PFSK-1 (cell line): ENCODE measurements at regions not wholly inside any gene's neighbourhood (a gene's known extent, or its start where the extent isn't known, plus 50 kb on each side); places are given as distances from the start of the nearest gene placed in this dataset.

ENCODE experiments used
- FOXP2 ChIP-seq: optimal IDR thresholded peaks from 2 replicates; pipeline ENCODE3; 2011; ENCODE audit warnings: borderline replicate concordance, control low read depth, inconsistent platforms; ENCODE audit not compliant: insufficient read depth; ENCODE audit errors: extremely low read length, extremely low read depth
- POLR2AphosphoS5 ChIP-seq: IDR thresholded peaks from 2 replicates; pipeline ENCODE4 v1.6.1; 2012; ENCODE audit warnings: low read depth, mild to moderate bottlenecking, control low read depth, low read length, moderate library complexity
- SIN3A ChIP-seq: IDR thresholded peaks from 2 replicates; pipeline ENCODE4 v1.6.1; 2012; ENCODE audit warnings: mild to moderate bottlenecking, low read length, moderate library complexity, borderline replicate concordance; ENCODE audit not compliant: insufficient read depth
- TAF1 ChIP-seq: IDR thresholded peaks from 2 replicates; pipeline ENCODE4 v1.6.1; 2012; ENCODE audit warnings: low read length, control low read depth, borderline replicate concordance; ENCODE audit not compliant: insufficient read depth
- TF ChIP-seq, protein P1 (sequence below), 2 experiments: IDR thresholded peaks; 2 replicates each; pipeline versions ENCODE4 v1.6.1 to v1.8.0; 2011 to 2012; ENCODE audit warnings: low read depth in 2 of 2, low read length in 2 of 2, control low read depth in 1 of 2, inconsistent platforms in 1 of 2, mild to moderate bottlenecking in 1 of 2, moderate library complexity in 1 of 2; ENCODE audit not compliant: insufficient read depth in 1 of 2

- TF ChIP-seq, protein P1, sequence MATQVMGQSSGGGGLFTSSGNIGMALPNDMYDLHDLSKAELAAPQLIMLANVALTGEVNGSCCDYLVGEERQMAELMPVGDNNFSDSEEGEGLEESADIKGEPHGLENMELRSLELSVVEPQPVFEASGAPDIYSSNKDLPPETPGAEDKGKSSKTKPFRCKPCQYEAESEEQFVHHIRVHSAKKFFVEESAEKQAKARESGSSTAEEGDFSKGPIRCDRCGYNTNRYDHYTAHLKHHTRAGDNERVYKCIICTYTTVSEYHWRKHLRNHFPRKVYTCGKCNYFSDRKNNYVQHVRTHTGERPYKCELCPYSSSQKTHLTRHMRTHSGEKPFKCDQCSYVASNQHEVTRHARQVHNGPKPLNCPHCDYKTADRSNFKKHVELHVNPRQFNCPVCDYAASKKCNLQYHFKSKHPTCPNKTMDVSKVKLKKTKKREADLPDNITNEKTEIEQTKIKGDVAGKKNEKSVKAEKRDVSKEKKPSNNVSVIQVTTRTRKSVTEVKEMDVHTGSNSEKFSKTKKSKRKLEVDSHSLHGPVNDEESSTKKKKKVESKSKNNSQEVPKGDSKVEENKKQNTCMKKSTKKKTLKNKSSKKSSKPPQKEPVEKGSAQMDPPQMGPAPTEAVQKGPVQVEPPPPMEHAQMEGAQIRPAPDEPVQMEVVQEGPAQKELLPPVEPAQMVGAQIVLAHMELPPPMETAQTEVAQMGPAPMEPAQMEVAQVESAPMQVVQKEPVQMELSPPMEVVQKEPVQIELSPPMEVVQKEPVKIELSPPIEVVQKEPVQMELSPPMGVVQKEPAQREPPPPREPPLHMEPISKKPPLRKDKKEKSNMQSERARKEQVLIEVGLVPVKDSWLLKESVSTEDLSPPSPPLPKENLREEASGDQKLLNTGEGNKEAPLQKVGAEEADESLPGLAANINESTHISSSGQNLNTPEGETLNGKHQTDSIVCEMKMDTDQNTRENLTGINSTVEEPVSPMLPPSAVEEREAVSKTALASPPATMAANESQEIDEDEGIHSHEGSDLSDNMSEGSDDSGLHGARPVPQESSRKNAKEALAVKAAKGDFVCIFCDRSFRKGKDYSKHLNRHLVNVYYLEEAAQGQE (IDR thresholded peaks at IDR 0.05; ENCODE audit: insufficient read depth in 1 of 2, low read depth in 2 of 2, low read length in 2 of 2) = no peak
- TF ChIP-seq TAF1 = no peak
- TF ChIP-seq POLR2AphosphoS5 = no peak
- no peak for TF ChIP-seq SIN3A
- TF ChIP-seq FOXP2 = no peak
These were observed 158.5 kb upstream of the PLEKHG7 start for GRCh38 chr12:92544322-92544721.
